ENCODE measurements at regions not wholly inside any gene's neighbourhood (a gene's known extent, or its start where the extent isn't known, plus 50 kb on each side); places are given as distances from the start of the nearest gene placed in this dataset.

DNA sequence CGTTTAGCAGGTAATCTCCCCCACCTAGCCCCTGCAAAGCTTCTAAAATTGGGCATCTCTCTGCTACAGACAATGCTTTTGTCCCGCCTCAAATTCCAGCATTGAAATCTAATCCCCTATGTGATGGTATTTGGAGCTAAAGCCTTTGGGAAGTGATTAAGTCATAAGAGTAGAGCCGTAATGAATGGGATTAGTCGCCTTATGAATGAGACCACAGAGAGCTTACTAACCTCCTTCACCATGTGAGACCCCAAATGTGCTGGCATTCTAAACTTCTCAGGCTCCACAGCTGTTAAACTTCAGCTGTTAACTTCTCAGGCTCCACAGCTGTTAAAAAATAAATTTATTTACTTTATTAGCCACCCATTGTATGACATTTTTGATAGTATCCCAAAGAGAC, 374.2 kb upstream of the BCHE start:
- no peak for TF ChIP-seq CTCF (IDR thresholded peaks at IDR 0.05)
- no peak for TF ChIP-seq POLR2AphosphoS5 (IDR thresholded peaks at IDR 0.05)
- TF ChIP-seq POLR2A (IDR thresholded peaks at IDR 0.05), result no peak
- no peak for TF ChIP-seq EP300 (IDR thresholded peaks at IDR 0.05)

All from gastroesophageal sphincter (tissue), 3 donors.